GM19467 (cell line): ENCODE measurements at regions not wholly inside any gene's neighbourhood (a gene's known extent, or its start where the extent isn't known, plus 50 kb on each side); places are given as distances from the start of the nearest gene placed in this dataset.

Source experiments
- ATAC-seq: cut with Tn5 transposase; IDR thresholded peaks from one replicate; pipeline ENCODE4 v1.9.1; 2021; ENCODE audit warnings: mild to moderate bottlenecking, moderate library complexity; ENCODE audit not compliant: unreplicated experiment

GRCh38 chr6:23002044-23002619 lies 432.8 kb downstream of the HDGFL1 start:
- no peak for ATAC-seq

GRCh38 chr6:23003671-23004467 lies 434.5 kb downstream of the HDGFL1 start:
- no peak for ATAC-seq

- ATAC-seq: no peak
Measured at GRCh38 chr6:23006656-23007055, 437.3 kb downstream of the HDGFL1 start.

GRCh38 chr6:23011615-23012014 lies 442.2 kb downstream of the HDGFL1 start:
- ATAC-seq: no peak

- no peak for ATAC-seq
Measured at GRCh38 chr6:23013776-23014175, 444.4 kb downstream of the HDGFL1 start.

GRCh38 chr6:23016696-23017095 lies 447.3 kb downstream of the HDGFL1 start:
- ATAC-seq: no peak

GRCh38 chr6:23021487-23021886 lies 452.1 kb downstream of the HDGFL1 start:
- ATAC-seq: no peak

GRCh38 chr6:23027281-23027680 lies 457.9 kb downstream of the HDGFL1 start:
- ATAC-seq: no peak

- ATAC-seq: no peak
Measured at GRCh38 chr6:23031986-23032385, 462.6 kb downstream of the HDGFL1 start.

- ATAC-seq: no peak
Measured at GRCh38 chr6:23034926-23035325, 465.6 kb downstream of the HDGFL1 start.

GRCh38 chr6:23036406-23036983 lies 467.1 kb downstream of the HDGFL1 start:
- ATAC-seq: no peak

- ATAC-seq: no peak
Measured at GRCh38 chr6:23040899-23041298, 471.5 kb downstream of the HDGFL1 start.

- no peak for ATAC-seq
Measured at GRCh38 chr6:23045280-23045679, 475.9 kb downstream of the HDGFL1 start.

GRCh38 chr6:23055523-23055922 lies 486.2 kb downstream of the HDGFL1 start:
- ATAC-seq: no peak

- ATAC-seq: no peak
Measured at GRCh38 chr6:23073821-23074220, 504.5 kb downstream of the HDGFL1 start.

- ATAC-seq: no peak
Measured at GRCh38 chr6:23077772-23078171, 508.4 kb downstream of the HDGFL1 start.

- ATAC-seq: no peak
Measured at GRCh38 chr6:23081701-23082100, 512.3 kb downstream of the HDGFL1 start.

- ATAC-seq: no peak
Measured at GRCh38 chr6:23086100-23086499, 516.7 kb downstream of the HDGFL1 start.

- no peak for ATAC-seq
Measured at GRCh38 chr6:23087471-23087870, 518.1 kb downstream of the HDGFL1 start.

GRCh38 chr6:23088761-23089160 lies 519.4 kb downstream of the HDGFL1 start:
- ATAC-seq: no peak

GRCh38 chr6:23089981-23090380 lies 520.6 kb downstream of the HDGFL1 start:
- ATAC-seq: no peak

GRCh38 chr6:23091795-23092194 lies 522.4 kb downstream of the HDGFL1 start:
- ATAC-seq: no peak
